GM08714 (cell line): ENCODE measurements at regions not wholly inside any gene's neighbourhood (a gene's known extent, or its start where the extent isn't known, plus 50 kb on each side); places are given as distances from the start of the nearest gene placed in this dataset.
"Not testable (repeated sequence)": the region's sequence is repeated elsewhere in the genome, so short reads cannot be mapped to it uniquely, and the experiment has no call there.

ENCODE experiments used
- H3K4me3 ChIP-seq: fragments of 200-500 bp; sonication (Bioruptor generic); 2 replicates; pipeline ENCODE4 v1.5.1; 2014; ENCODE audit warnings: mild to moderate bottlenecking, low read length, inconsistent platforms
- ZNF274 ChIP-seq: IDR thresholded peaks from 2 replicates; pipeline ENCODE4 v1.6.1; 2012; ENCODE audit warnings: mild to moderate bottlenecking, low read depth, low read length

DNA sequence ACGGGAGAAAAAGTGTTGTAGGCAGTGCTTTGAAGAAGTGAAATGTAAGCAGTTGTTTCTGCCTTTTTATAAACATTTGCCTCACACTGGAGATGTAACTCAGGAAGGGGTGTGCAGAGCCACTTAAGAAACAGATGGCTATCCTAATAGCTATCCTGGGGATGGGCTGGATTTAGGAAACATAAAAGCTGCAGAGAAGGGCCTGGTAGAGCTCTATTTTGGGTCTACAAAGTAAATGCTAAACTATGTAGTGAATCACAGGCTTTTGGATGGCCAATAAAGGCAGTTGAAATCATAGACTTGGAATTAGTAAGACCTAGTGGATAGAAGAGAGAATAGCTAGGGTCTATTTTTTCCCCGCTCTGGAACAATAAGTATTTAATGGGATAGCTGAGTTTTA lies 79.9 kb upstream of the AGR3 start:
- no peak overlapping the region for H3K4me3 ChIP-seq

GRCh38 chr7:16963044-16963443 lies 81.3 kb upstream of the AGR3 start:
- no peak for TF ChIP-seq ZNF274
- H3K4me3 ChIP-seq: no peak overlapping the region

More for the DNA sequence above, 79.9 kb upstream of the AGR3 start:
- TF ChIP-seq ZNF274: no peak

- H3K4me3 ChIP-seq: not testable (repeated sequence)
These were observed 83.9 kb upstream of the AGR3 start for GRCh38 chr7:16965697-16966096.

DNA sequence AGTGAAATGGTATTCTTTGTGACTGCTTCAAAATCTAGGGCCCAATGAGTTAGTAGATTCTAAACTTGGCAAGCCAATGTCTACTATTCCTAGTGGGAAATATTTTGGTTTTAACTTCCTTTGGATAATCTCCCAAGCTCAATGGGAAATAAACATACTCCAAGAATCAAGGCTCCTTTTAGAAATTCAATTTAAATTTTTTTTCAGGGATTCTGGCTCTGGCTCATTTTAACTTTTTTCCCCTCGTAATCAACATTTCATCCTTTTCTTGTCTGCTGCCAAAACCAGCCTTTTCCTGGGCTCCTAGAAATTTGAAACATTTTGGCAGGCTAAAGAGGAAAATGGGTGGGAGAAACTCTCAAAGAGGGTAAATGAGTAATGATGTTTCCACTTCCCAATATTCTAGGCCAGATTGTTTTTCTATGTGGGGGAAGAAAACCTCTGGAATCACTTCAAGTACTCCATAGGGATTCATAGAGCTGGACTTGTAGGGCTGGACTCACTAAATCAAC lies 85.6 kb upstream of the AGR3 start:
- TF ChIP-seq ZNF274: no peak
- no peak overlapping the region for H3K4me3 ChIP-seq

GRCh38 chr7:16970732-16971482 lies 89.1 kb upstream of the AGR3 start:
- TF ChIP-seq ZNF274: no peak
- H3K4me3 ChIP-seq: no peak overlapping the region

DNA sequence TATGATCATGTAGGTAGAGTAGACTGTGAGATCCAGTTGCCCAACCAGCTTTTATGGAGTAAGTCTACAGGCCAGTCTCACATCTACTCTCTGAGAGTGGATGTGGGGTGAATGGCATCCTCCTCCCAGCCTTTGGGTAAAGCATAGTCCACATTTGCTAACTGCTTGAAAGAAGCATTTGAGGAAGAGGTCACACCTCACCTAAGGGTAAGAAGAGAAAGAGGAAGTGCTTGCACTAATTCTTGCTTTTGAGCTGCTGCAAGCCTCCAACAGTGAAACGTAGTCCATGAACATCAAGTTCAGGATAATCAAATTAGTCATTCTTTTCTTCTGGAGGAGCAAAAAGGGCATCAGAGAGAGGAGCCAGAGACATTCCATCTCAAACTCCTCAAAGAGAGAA lies 93.9 kb upstream of the AGR3 start:
- no peak for TF ChIP-seq ZNF274
- H3K4me3 ChIP-seq: no peak overlapping the region

GRCh38 chr7:16978358-16979244 lies 96.8 kb upstream of the AGR3 start:
- no peak for TF ChIP-seq ZNF274
- H3K4me3 ChIP-seq: no peak overlapping the region

GRCh38 chr7:16980539-16980938 lies 98.8 kb upstream of the AGR3 start:
- TF ChIP-seq ZNF274: no peak
- no peak overlapping the region for H3K4me3 ChIP-seq

GRCh38 chr7:16982640-16983350 lies 101.0 kb upstream of the AGR3 start:
- no peak for TF ChIP-seq ZNF274
- H3K4me3 ChIP-seq: no peak overlapping the region

- H3K4me3 ChIP-seq: no peak overlapping the region
- TF ChIP-seq ZNF274: no peak
These were observed 102.6 kb upstream of the AGR3 start for GRCh38 chr7:16984375-16984774.

DNA sequence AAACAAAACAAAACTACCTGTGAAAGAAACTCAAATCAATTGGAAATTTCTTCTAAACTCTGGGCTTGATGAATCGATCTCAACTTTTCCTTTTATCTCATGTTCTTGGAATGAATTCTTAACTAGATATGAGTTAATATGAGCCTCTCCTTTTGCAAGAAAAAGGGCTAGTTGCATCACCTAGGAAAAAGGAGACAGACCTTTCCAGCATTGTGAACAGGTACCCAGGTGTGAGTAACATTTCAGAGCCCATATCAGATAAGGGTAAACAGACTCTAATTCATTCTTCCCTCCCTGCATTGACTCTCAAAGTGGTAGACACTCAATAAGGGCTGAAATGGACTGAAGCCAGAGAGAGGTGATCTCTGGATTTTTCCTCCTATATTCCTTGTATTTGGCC lies 103.8 kb upstream of the AGR3 start:
- no peak for TF ChIP-seq ZNF274
- H3K4me3 ChIP-seq: no peak overlapping the region

DNA sequence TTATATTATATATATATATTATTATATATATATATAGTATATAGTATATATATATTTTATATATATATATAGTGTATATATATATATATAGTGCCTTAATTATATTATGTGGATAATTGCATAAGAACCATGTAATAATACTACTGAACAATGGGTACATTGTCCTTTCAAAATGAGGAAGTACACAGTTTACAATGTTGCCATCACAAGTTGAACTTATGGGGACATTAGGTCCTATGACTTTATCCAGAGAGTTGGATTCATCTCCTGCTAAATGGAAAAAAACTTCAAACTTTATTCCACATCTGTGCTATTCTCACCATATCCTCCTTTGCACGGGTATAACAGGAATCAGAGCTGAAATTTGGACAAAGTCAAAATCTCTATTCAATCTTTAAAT lies 105.0 kb upstream of the AGR3 start:
- H3K4me3 ChIP-seq: no peak overlapping the region
- no peak for TF ChIP-seq ZNF274

- H3K4me3 ChIP-seq: no peak overlapping the region
- no peak for TF ChIP-seq ZNF274
These were observed 108.1 kb upstream of the AGR3 start for GRCh38 chr7:16989811-16990413.

GRCh38 chr7:16991551-16991950 lies 109.8 kb upstream of the AGR3 start:
- no peak for TF ChIP-seq ZNF274
- H3K4me3 ChIP-seq: no peak overlapping the region
